PC-9 (cell line): ENCODE measurements at regions not wholly inside any gene's neighbourhood (a gene's known extent, or its start where the extent isn't known, plus 50 kb on each side); places are given as distances from the start of the nearest gene placed in this dataset.

Source experiments
- BruUV-seq: library from RNA; stranded (reverse); fragments of 400-500 nt; replicated peaks from 2 replicates; lab custom pipeline; 2021; lab: Mats Ljungman, UMichigan
- CTCF ChIA-PET: fragments of 300-600 bp; sonication (Branson Sonifier 250); formaldehyde crosslinking; loops from one replicate; lab custom pipeline; 2022; ENCODE audit warnings: antibody characterized with exemption; lab: Charles Lee
- POLR2A ChIA-PET: fragments of 300-600 bp; sonication (Branson Sonifier 250); formaldehyde crosslinking; loops from one replicate; lab custom pipeline; 2022; ENCODE audit warnings: antibody characterized with exemption; ENCODE audit not compliant: unreplicated experiment; lab: Charles Lee
- DNase-seq, 2 experiments: peaks; one replicate each; pipeline versions ENCODE4 v3.0.0 to v3.0.0-alpha.2; 2015 to 2022; ENCODE audit warnings: mixed read lengths in 1 of 2
- H2AFZ ChIP-seq: fragments of 200-600 bp; sonication (generic); 2 replicates; pipeline ENCODE4 v1.8.1; 2017; ENCODE audit warnings: antibody characterized with exemption
- H3F3A ChIP-seq: fragments of 200-600 bp; sonication (generic); 2 replicates; pipeline ENCODE4 v1.8.1; 2017; ENCODE audit warnings: antibody characterized with exemption, mild to moderate bottlenecking, low read depth; ENCODE audit not compliant: insufficient read depth
- H3K27ac ChIP-seq: fragments of 200-600 bp; sonication (generic); 2 replicates; pipeline ENCODE4 v1.6.1; 2016; ENCODE audit warnings: mixed run types
- H3K27me3 ChIP-seq: fragments of 200-600 bp; sonication (generic); 2 replicates; pipeline ENCODE4 v1.6.1; 2016; ENCODE audit warnings: low read depth, mixed run types; ENCODE audit not compliant: insufficient read depth
- H3K36me3 ChIP-seq: fragments of 200-600 bp; sonication (generic); 2 replicates; pipeline ENCODE4 v1.6.1; 2016; ENCODE audit warnings: low read depth, mixed run types
- H3K4me1 ChIP-seq: fragments of 200-600 bp; sonication (generic); replicated peaks from 2 replicates; pipeline ENCODE4 v1.6.1; 2016; ENCODE audit warnings: mixed run types; ENCODE audit not compliant: insufficient read depth
- H3K4me2 ChIP-seq: fragments of 200-600 bp; sonication (generic); 2 replicates; pipeline ENCODE4 v1.6.1; 2017; ENCODE audit warnings: mixed run types
- H3K4me3 ChIP-seq: fragments of 200-600 bp; sonication (generic); 2 replicates; pipeline ENCODE4 v1.6.1; 2016; ENCODE audit warnings: mixed run types
- H3K79me2 ChIP-seq: fragments of 200-600 bp; sonication (generic); 2 replicates; pipeline ENCODE4 v1.6.1; 2017; ENCODE audit warnings: low read depth, mixed run types
- H3K9me2 ChIP-seq: fragments of 200-600 bp; sonication (generic); 2 replicates; pipeline ENCODE4 v1.8.1; 2017; ENCODE audit warnings: mild to moderate bottlenecking; ENCODE audit not compliant: insufficient read depth
- H3K9me3 ChIP-seq: fragments of 200-600 bp; sonication (generic); 2 replicates; pipeline ENCODE4 v1.8.1; 2016; ENCODE audit warnings: low read depth; ENCODE audit not compliant: insufficient read depth
- H4K20me1 ChIP-seq: fragments of 200-600 bp; sonication (generic); 2 replicates; pipeline ENCODE4 v1.8.1; 2017; ENCODE audit not compliant: insufficient read depth
- EZH2 ChIP-seq: fragments of 200-600 bp; sonication (generic); IDR thresholded peaks from 2 replicates; pipeline ENCODE4 v1.8.0; 2017; ENCODE audit warnings: antibody characterized with exemption, low read depth
- intact Hi-C: fragments of 100-400 bp; cut with micrococcal nuclease; formaldehyde crosslinking; loops from one replicate; pipeline ENCODE4 v1.10.0; 2022; ENCODE audit not compliant: unreplicated experiment
- TF ChIP-seq, protein P1 (sequence below): fragments of 200-600 bp; sonication (generic); conservative IDR thresholded peaks from 2 replicates; pipeline ENCODE4 v1.6.1; 2017; ENCODE audit warnings: mixed run types, antibody characterized with exemption, mild to moderate bottlenecking, moderate library complexity

DNA sequence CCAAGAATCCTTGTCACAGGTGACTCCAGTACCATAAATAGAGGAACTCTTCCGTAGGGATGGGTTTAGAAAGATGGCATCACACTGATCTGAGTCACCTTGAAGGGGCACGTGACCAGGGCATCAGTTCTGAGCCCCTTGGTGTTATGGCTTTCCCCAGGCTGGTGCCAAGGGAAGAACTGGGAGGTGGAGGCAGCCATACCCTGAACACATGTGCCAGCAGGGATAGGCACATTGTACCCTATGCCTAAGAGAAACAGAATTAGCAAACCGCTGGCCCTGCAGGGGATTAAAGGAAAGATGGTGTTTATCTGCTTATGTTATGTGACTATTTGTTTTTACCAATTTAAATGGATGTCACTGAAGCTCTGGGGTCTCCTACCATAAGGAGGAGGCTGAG, 196.2 kb downstream of the RGS3 start:
- Histone ChIP-seq H3K27me3 (peaks cover 55% of the 10 kb centered on the region), H4K20me1 (no peaks in the 10 kb centered on the region), H3K9me2 (no peaks in the 10 kb centered on the region), H3K9me3 (no peaks in the 10 kb centered on the region), H3K4me3 (no peak overlapping the region), H3K79me2 (no peaks in the 10 kb centered on the region), H2AFZ (no peak overlapping the region), H3K27ac (no peak overlapping the region), H3F3A (no peaks in the 10 kb centered on the region), H3K4me2 (no peak overlapping the region), H3K36me3 (no peaks in the 10 kb centered on the region), H3K4me1 (no peaks in the 10 kb centered on the region)
- DNase-seq, result no peak
- CTCF ChIA-PET, result no interaction called here
- POLR2A ChIA-PET, result no interaction called here
- BruUV-seq, result no TSS peak
- intact Hi-C loops, result loop anchor here (2.0 to 10.0 kb wide), 4 partner anchors 135 to 732 kb away; partner anchors contain the start of gene ALAD
- TF ChIP-seq, protein P1, sequence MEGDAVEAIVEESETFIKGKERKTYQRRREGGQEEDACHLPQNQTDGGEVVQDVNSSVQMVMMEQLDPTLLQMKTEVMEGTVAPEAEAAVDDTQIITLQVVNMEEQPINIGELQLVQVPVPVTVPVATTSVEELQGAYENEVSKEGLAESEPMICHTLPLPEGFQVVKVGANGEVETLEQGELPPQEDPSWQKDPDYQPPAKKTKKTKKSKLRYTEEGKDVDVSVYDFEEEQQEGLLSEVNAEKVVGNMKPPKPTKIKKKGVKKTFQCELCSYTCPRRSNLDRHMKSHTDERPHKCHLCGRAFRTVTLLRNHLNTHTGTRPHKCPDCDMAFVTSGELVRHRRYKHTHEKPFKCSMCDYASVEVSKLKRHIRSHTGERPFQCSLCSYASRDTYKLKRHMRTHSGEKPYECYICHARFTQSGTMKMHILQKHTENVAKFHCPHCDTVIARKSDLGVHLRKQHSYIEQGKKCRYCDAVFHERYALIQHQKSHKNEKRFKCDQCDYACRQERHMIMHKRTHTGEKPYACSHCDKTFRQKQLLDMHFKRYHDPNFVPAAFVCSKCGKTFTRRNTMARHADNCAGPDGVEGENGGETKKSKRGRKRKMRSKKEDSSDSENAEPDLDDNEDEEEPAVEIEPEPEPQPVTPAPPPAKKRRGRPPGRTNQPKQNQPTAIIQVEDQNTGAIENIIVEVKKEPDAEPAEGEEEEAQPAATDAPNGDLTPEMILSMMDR, result no peak
- no peak for TF ChIP-seq EZH2

DNA sequence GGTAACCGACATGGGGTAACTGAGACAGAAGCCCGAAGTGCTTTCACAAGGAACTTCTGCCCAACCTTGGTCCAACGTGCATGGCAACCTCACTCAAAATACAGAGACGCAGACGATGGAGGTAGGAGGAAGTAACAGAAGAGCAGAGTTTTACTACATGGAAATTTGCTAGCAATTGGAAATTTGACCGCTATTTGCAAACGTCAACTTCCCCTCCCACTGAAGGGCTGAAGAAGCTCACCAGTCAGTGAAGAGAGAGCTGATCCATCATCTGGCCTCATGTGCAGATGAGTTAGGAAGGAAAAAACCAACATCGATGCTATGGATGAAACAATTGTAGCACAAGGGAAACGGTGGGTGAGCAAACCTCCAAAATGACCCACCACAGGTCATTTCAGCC, 196.7 kb downstream of the RGS3 start:
- no TSS peak for BruUV-seq
- intact Hi-C loops, result no loop called here

DNA sequence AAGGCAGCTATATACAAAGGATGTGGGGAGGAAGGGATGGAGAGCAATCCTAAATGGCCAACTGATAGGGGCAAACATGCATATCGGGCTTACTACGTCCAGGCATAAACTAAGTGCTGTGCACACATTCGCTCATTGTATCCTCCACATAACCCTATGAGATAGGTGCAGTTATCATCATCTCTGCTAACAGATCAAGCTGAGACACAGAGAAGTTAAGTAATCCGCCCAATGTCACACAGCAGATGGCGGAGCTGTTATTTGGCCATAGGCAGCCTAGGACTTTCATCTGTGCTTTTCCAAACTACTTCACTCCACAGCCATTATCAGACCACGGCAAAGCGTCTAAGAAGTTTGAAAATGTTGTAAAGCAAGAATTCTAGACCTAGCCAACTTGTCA, 197.5 kb downstream of the RGS3 start:
- H3K27me3 ChIP-seq, result peaks cover 65% of the 10 kb centered on the region
- CTCF ChIA-PET, result no interaction called here
- intact Hi-C loops, result no loop called here

More for the DNA sequence above, 196.7 kb downstream of the RGS3 start:
- Histone ChIP-seq H3K9me2 (no peaks in the 10 kb centered on the region), H3K4me3 (no peak overlapping the region), H4K20me1 (no peaks in the 10 kb centered on the region), H3K27me3 (peaks cover 59% of the 10 kb centered on the region), H3K9me3 (no peaks in the 10 kb centered on the region), H3K27ac (no peak overlapping the region), H3K4me1 (no peaks in the 10 kb centered on the region), H3K4me2 (no peak overlapping the region), H2AFZ (no peak overlapping the region), H3F3A (no peaks in the 10 kb centered on the region), H3K36me3 (no peaks in the 10 kb centered on the region), H3K79me2 (no peaks in the 10 kb centered on the region)
- POLR2A ChIA-PET, result no interaction called here
- CTCF ChIA-PET, result no interaction called here
- DNase-seq, result no peak
- TF ChIP-seq, protein P1, result no peak
- TF ChIP-seq EZH2, result no peak

More for the DNA sequence above, 197.5 kb downstream of the RGS3 start:
- H3K9me3 ChIP-seq, result no peaks in the 10 kb centered on the region
- no peak overlapping the region for H2AFZ ChIP-seq
- no peaks in the 10 kb centered on the region for H3K9me2 ChIP-seq
- H3K36me3 ChIP-seq, result no peaks in the 10 kb centered on the region
- H3K27ac ChIP-seq, result no peak overlapping the region
- no peak overlapping the region for H3K4me3 ChIP-seq
- no peaks in the 10 kb centered on the region for H3F3A ChIP-seq
- no TSS peak for BruUV-seq
- POLR2A ChIA-PET, result no interaction called here
- TF ChIP-seq, protein P1, result no peak
- TF ChIP-seq EZH2, result no peak
- no peak for DNase-seq
- H3K4me1 ChIP-seq, result no peaks in the 10 kb centered on the region
- H3K4me2 ChIP-seq, result no peak overlapping the region
- no peaks in the 10 kb centered on the region for H4K20me1 ChIP-seq
- no peaks in the 10 kb centered on the region for H3K79me2 ChIP-seq
